IPS-NIHi11 (cell line): ENCODE measurements at regions not wholly inside any gene's neighbourhood (a gene's known extent, or its start where the extent isn't known, plus 50 kb on each side); places are given as distances from the start of the nearest gene placed in this dataset.
"Not testable (repeated sequence)": the region's sequence is repeated elsewhere in the genome, so short reads cannot be mapped to it uniquely, and the experiment has no call there.

ENCODE experiments used
- DNase-seq: peaks from one replicate; pipeline ENCODE4 v3.0.0; 2012; ENCODE audit warnings: mixed read lengths, low spot score

DNA sequence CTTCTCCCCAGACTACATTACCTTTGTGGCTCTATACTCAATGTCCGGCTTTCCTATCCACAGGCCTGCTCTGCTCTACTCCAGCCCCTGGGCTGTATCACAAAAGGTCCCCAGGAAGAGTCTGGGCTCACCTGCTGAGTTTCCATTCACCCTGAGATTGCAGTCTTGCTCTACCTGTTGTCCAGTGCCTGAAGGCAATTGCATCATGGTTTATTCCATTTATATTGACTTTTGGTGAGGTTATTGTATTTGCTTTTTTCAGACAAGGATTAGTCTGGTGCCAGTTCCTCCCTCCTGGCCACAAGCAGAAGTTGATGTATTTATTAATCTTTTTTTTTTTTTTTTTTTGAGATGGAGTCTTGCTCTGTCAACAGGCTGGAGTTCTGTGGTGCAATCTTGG is 273.1 kb downstream of the XPNPEP1 start:
- no peak for DNase-seq

DNA sequence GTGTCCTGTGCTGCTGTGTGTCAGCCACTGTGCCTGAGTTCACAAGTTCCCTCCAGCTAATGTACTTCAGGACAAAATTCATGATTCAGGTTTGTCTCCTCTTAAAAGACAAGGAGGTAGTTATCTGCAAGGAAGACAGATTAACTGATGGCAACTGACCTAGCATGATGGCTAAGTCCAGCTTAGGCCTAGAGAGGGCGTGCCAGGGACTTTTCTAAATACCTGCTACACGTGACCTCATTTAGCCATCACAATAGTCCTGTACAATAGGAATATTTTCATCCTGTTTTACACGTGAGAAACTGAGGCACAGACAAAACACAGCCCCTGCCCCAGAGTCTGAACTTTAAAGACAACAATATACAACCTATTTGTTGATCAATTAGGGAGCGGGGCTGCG is 275.7 kb downstream of the XPNPEP1 start:
- no peak for DNase-seq

- no peak for DNase-seq
Measured at GRCh38 chr10:109633846-109634245, 289.5 kb downstream of the XPNPEP1 start.

GRCh38 chr10:109633017-109633416 is 290.3 kb downstream of the XPNPEP1 start:
- DNase-seq, result not testable (repeated sequence)

DNA sequence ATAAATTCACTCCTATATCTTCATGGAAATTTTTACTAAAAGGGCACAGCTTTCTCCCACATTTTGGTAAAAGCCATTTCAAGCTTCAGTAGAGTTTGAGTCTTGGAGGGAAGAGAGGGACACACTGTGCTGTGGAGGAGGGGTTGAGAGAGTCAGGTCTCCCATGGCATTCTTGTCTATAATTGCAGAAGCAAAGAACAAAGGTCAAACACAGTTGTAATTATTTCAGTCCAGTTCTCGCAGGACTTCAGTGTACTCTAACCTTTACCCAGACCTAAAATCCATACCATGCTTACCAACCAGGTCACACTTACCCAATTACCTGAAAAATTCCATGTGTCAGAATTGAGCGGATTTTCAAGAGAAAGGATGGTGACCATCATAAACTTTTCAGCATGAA is 298.4 kb downstream of the XPNPEP1 start:
- DNase-seq, result no peak

GRCh38 chr10:109622566-109622965 is 300.7 kb downstream of the XPNPEP1 start:
- DNase-seq, result no peak

- DNase-seq, result no peak
Measured at GRCh38 chr10:109620396-109620795, 302.9 kb downstream of the XPNPEP1 start.

DNA sequence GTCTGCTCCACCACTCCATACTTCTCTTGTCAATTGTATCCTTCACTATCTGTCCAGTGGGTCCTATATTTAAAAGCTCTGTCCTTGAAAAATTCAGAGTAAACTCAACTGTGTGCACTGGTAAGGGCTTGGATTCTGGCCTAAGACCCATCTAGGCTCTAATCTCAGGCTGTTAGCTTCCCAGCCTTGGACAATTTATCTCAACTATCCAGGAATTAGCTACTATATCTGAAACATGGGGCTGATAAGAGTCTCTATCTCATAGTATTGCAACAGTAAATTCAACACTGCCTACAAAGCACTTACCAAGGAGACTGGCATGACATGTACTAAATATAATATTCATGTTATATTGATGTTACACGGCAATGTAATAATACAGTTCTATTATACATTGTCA is 303.4 kb downstream of the XPNPEP1 start:
- no peak for DNase-seq

DNA sequence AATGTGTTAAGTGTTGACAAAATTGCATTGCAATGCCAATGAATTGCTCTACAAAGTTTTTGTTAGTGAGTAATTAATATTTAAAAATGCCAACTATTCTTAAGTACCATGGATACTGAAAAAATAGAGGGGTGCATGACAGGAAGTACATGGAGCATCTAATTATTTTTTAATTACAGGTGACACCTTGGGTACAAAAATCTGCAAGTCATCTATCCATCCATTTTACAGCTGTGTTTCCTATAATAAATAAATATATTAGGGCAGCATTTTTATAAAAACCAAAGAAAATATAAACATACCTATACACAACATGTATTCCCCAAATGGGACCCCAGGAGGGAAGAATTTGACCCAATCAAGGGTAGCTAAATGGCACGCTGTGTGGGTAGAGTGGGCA is 304.6 kb downstream of the XPNPEP1 start:
- no peak for DNase-seq

GRCh38 chr10:109618301-109618700 is 305.0 kb downstream of the XPNPEP1 start:
- no peak for DNase-seq

- DNase-seq, result no peak
Measured at GRCh38 chr10:109616359-109616980, 306.8 kb downstream of the XPNPEP1 start.

GRCh38 chr10:109595356-109595755 is 328.0 kb downstream of the XPNPEP1 start:
- DNase-seq, result not testable (repeated sequence)

DNA sequence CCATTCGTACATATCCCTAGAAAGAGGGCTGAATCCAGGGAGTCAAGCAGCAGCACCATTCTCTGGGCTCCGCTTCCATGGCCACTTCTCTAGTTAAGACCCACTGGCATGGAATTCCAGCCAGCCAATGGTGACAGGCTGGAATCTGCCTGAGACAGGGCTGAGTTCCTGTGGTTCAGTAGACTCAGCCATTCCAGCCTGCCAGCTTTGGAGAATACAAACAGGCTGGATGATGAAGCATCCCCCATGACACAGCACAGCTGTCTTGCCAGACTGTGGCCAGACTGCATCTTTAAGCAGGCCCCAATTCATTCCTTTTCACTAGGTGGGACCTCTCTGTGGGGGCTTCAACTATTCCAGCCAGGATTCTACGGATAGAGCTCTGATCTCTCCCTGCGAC is 329.6 kb downstream of the XPNPEP1 start:
- DNase-seq, result no peak

GRCh38 chr10:109592391-109592790 is 330.9 kb downstream of the XPNPEP1 start:
- DNase-seq, result no peak

- DNase-seq, result no peak
Measured at GRCh38 chr10:109591601-109592000, 331.7 kb downstream of the XPNPEP1 start.

- DNase-seq, result peak; percentile 16
Measured at GRCh38 chr10:109588259-109588658, 335.1 kb downstream of the XPNPEP1 start.

DNA sequence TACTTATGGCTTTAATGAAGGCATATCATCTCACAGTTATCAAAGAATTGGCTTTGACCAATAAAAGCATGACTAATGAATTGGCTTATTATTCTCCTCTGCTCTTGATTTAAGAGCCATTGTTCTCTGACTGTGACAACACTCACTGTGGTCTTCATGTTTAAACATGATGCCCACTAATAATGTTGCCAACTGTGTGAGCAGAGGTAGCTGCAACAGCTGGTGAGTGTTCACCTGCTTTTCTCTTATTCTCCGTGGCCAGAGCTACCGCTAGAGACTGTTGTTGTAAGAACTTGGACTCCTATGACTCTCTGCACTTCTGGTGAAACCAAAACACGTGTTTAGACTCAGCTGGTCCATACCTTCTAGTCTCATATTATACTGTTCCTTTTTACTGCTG is 335.9 kb downstream of the XPNPEP1 start:
- DNase-seq, result no peak

- DNase-seq, result no peak
Measured at GRCh38 chr10:109556399-109556798, 366.9 kb downstream of the XPNPEP1 start.

- not testable (repeated sequence) for DNase-seq
Measured at GRCh38 chr10:109542050-109542603, 381.2 kb downstream of the XPNPEP1 start.

DNA sequence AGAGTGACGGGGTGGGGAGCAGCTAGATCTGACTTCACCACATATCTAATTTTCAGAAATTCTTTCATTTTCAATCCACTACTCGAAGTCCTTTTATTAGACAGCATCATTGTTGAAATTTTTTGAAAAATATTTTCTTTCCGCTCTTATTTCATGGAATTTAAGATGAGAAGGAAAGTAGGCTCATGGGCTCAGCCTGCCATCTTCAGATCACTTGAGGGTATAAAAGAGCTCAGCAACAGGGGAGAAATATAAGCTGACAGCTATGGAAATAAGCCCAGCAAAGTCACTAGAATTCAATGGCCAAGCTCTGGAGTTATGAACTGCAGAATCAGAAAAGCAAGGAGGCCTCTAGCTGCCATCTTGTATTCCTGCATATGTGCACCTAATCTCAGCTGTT is 389.1 kb downstream of the XPNPEP1 start:
- DNase-seq, result no peak

- no peak for DNase-seq
Measured at GRCh38 chr10:109529258-109529657, 394.1 kb downstream of the XPNPEP1 start.

GRCh38 chr10:109517748-109518147 is 405.6 kb downstream of the XPNPEP1 start:
- DNase-seq, result no peak

DNA sequence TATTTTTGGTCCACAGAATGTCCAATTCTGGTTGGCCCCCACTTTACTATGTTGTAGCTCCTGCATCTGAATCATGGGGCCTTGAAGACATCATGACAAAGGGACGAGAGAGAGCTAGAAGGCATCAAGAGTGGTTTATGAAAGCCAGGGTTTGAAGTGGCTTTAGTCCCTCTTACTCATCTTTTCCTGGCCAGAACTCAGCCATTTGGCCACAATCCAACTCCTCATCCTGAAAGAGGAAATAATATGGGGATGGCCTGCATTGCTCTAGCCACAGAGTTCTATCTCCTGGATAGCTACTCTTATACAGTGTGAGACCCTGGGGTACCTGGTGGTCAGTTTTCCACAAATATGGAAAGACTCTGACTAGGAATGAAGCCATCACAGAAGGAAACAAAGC is 418.9 kb downstream of the XPNPEP1 start:
- no peak for DNase-seq

DNA sequence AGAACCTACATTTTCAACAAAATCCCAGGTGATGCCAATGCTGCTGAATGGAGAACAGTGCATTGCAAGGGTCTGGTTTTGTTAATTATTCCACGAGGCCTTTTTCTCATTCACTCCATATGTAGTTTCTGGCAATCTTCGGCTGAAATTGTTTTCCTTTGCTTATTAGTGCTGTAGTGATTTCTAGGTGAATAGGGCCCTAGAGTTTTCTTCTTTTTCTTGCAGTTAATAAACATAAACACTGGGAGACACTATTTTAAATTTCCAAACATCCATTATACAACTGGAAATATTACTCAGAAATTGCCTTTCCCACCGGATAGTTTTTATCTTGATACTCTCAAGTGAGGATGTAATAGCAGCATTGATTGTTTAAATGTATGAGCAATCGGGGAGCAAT is 435.6 kb downstream of the XPNPEP1 start:
- DNase-seq, result no peak
